ENCODE measurements at regions not wholly inside any gene's neighbourhood (a gene's known extent, or its start where the extent isn't known, plus 50 kb on each side); places are given as distances from the start of the nearest gene placed in this dataset.
A peak's percentile ranks its signal among the peaks of the same experiment; 100 is the strongest.

DNA sequence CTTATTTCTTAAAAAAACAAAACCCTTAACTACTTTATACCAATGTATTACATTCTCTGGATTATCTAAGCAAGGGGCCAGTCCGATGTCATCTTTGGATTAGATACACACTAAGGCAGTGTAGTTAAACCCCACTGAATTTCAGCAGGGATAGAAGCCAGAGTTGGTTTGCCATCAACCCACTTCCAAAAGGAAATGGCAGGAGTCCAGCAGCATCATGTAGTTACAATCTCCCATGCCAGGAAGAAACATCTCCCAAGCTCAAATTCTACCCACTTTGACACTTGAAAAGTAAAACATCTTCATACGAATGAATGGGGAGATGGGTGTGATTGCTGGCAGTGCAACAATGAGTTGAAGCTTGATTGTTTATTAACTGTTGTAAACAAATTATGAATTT is 203.5 kb upstream of the PLXNC1 start:
- DNase-seq = no peak

GRCh38 chr12:93946542-93947150 is 201.7 kb upstream of the PLXNC1 start:
- DNase-seq = no peak

DNA sequence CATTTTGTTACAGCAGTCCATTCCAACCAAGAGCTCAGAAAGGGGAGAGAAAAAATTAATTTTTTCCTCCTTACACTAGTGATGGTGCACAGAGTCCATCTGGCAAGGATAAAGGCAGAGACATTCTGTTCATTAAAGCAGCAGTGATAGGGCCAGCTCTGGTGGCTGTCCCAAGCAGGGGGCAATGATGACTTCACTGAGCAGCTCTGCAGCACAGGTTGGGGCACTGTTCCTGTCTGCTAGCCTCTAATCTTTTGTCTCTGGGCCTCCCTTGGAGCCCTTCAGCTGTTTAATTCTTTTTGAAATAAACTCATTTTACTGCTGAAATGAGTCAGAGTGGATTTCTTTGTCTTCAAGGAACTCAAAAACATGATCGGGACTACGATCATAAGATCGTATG is 200.9 kb upstream of the PLXNC1 start:
- DNase-seq = no peak

GRCh38 chr12:93950311-93950710 is 198.1 kb upstream of the PLXNC1 start:
- DNase-seq = no peak

GRCh38 chr12:93954166-93955112 is 193.9 kb upstream of the PLXNC1 start:
- DNase-seq = no peak

DNA sequence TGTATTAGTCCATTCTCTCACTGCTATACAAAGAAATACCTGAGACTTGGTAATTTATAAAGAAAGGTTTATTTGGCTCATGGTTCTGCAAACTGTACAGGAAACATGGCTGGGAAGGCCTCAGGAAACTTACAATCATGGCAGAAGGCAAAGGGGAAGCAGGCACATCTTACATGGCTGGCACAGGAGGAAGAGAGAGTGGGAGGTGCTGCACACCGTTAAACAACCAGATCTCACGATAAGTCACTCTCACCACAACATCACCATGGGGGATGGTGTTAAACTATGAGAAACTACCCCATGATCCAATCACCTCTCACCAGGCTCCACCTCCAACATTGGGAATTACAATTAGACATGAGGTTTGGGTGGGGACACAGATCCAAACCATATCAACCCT is 191.8 kb upstream of the PLXNC1 start:
- DNase-seq = no peak

- no peak for DNase-seq
Measured at GRCh38 chr12:93957168-93957567, 191.2 kb upstream of the PLXNC1 start.

DNA sequence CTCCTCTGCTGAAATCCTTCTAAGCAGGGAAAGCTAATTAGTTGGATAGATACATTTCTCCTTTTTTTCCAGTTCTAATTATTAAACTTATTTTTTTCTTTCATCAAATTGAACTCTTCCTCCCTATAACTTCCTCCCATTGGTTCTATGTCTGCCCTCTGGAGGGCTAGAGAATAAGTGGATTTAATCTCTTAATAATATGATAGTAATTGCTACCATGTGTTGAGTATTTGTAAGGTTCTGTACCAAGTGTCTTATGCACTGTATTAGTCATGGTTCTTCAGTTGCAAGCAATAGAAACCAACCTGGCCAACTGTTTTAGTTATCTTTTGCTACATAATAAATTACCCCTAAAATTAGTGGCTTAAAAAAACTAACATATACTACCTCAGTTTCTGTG is 190.5 kb upstream of the PLXNC1 start:
- no peak for DNase-seq

DNA sequence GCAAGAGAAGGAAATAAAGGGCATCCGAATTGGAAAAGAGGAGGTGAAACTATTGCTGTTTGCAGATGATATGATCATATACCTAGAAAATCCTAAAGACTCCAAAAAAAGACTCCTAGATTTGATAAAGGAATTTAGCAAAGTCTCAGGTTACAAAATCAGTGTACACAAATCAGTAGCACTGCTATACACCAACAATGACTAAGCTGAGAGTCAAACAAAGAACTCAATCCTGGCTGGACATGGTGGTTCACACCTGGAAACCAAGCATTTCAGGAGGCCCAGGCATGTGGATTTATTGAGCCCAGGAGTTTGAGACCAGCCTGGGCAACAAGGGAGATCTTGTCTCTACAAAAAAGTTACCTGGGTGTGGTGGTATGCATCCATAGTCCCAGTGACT is 188.7 kb upstream of the PLXNC1 start:
- DNase-seq = no peak

DNA sequence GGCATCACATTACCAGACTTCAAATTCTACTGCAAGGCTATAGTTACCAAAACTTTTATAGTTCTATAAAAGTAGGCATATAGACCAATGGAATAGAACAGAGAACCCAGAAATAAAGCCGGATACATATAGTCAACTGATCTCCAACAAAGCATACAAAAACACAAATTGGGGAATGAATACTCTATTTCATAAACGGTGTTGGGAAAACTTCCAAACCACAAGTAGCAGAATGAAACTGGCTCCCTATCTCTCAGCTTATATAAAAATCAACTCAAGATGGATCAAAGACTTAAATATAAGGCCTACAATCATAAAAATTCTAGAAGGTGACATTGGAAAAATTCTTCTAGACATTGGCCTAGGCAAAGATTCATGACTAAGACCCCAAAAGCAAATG is 187.9 kb upstream of the PLXNC1 start:
- no peak for DNase-seq

DNA sequence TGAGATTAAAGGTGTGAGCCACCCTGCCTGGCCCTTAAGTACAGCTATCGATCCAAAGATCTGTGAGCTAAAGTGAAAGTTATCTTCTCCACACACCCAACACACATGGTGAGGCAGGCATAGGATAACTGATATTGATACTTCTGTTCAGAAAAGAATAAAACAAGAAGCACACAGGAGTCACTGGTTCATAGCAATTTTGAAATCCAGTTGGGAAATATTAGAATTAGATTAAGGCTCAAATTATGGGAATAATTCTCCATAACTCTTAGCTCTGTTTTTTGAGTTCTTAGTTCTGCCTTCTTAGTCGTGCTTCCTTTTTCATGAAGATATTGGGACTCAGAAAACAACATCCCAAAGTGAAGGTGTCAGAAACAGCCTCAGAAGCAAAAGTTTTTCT is 186.0 kb upstream of the PLXNC1 start:
- no peak for DNase-seq

- DNase-seq = no peak
Measured at GRCh38 chr12:93964936-93965335, 183.4 kb upstream of the PLXNC1 start.

GRCh38 chr12:93966516-93967133 is 181.8 kb upstream of the PLXNC1 start:
- no peak for DNase-seq

GRCh38 chr12:93967454-93967853 is 180.9 kb upstream of the PLXNC1 start:
- DNase-seq = no peak

GRCh38 chr12:93968536-93969285 is 179.7 kb upstream of the PLXNC1 start:
- no peak for DNase-seq

DNA sequence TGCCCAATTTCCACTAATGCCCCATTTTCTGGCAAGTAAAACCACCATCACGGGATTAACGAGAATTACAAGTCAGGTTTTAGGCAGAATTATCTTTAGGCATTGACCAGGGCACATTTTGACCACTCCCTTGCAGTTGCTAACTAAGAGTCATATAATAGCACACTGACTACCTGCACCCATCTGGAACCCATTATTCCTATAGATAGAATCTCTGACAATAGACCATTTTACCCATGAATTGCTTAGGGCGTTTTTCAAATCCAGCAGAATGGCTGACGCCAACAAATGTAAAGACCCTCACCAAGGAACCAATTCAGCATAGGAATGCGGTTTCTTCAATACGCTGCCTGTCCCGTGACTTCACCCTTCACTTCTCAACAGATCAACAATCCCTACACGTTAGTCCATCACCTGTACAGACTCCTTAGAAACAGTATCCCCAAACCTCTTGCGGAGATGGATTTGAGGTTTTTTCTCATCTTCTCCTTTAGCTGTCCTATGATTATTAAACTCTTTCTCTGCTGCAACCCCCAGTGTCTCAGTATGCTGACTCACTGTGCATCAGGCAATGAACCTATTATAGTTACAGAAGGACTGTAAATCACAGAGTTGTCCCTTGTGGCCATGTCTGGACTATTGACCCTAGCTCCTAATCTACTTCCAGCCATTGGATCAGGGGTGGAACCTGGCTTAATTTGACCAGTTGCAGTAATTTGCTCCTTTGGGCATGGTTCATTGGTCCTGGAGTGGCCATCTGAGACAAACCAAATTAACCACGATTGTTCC is 177.3 kb upstream of the PLXNC1 start:
- no peak for DNase-seq

DNA sequence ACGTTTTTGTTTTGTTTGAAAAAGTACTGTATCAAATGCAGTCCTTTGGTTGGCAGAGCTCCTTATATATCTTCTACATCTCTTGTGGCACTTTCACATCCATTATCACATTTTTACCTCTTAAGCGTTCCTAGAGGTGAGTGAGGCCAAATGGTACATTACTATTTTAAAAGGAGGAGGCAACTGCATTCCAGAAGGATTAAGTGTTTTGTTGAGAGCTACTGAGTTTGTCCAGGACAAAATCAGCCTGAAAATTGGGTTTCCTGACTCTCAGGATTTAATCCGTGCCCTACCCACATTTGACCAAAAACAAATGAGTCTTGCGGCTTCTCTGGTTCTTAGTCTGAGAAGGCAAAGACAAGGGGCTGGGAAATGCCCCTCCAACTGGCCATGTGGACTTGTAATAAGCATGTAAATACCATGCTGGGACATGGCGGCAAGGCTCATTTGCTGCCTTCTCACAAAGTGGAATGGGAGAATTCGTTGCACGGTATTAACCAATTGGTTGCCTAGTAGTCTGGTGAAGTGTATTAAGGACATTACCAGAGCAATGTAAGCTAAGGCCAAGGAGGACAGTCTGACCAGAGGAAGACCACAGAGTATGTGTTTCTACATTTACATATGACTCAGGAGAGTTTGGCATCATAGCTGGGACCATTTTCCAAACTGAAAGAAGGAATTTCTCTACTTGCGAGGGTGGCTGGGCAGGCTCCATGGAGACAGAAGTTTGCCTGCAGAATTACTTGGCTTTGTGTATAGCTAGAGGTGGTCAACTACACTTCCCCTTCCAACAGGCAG is 175.8 kb upstream of the PLXNC1 start:
- no peak for DNase-seq

- DNase-seq = no peak
Measured at GRCh38 chr12:93974252-93974651, 174.1 kb upstream of the PLXNC1 start.

- DNase-seq = no peak
Measured at GRCh38 chr12:93976024-93976423, 172.4 kb upstream of the PLXNC1 start.

DNA sequence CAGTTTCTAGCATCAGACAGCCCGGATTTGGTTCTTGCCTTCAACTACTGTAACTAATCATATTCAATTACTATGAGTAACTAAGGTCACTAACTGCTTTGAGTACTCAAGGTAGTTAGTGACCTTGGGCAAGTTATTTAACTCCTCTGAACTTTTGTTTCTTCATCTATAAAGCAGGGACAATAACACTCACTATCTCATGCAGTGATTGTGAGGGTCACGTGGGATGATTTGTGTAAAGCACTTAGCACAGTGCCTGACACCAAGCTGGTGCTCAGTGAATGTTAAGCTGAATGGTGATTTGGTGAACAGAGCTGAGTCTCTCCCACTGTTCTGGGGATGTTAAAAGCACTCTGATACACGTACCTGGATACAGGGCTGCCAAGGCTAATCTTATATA is 171.3 kb upstream of the PLXNC1 start:
- no peak for DNase-seq

DNA sequence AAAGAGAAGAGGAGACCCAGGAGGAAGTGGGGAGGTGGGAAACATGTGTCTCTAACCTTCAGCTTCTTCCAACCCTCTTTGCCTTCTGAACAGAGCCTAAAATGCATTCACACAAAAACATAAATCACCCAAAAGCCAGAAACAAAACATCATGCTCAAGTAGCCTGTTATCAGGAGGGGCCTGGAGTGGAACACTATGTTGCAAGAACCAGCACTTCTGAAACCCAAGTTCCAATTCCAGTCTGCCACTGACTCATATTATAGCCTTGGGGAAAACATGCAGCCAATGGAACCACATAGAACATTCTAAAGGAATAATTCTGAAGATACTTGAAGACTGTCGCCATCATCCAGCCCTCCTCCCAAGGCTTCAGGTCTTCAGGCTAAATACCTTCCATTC is 169.8 kb upstream of the PLXNC1 start:
- no peak for DNase-seq

DNA sequence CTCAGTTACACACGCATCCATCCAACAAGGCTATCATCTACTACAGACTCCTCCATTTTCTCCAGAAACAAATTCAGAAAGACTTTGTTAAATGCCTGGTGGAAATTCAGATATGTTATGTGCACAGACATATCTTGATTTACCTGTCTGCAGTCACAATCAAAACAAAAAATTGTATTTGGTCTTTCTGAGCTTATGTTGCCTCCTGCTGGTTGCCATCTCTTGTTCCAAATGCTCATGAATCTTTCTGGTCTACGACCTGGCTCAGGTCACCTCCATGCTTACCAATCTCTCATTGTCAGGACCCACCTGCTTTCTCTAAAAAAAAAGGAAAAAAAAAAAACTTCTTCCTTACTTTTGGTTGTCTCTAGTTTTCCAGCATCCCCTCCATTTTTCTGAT is 169.2 kb upstream of the PLXNC1 start:
- DNase-seq = peak; percentile 5
